Fibroblast of the aortic adventitia (primary cell): ENCODE measurements at regions not wholly inside any gene's neighbourhood (a gene's known extent, or its start where the extent isn't known, plus 50 kb on each side); places are given as distances from the start of the nearest gene placed in this dataset.
A peak's percentile ranks its signal among the peaks of the same experiment; 100 is the strongest.

Experiments
- DNase-seq: peaks from one replicate; pipeline ENCODE4 v3.0.0-alpha.2; 2010; ENCODE audit warnings: low read depth
- H3K4me3 ChIP-seq: 2 replicates; pipeline ENCODE4 v1.5.1; 2011; ENCODE audit warnings: low read depth, mild to moderate bottlenecking, control low read depth, low read length, moderate library complexity
- TF ChIP-seq, protein P1 (sequence below): IDR thresholded peaks from 2 replicates; pipeline ENCODE4 v1.5.1; 2011; ENCODE audit warnings: mild to moderate bottlenecking, low read length, control low read depth, inconsistent platforms; ENCODE audit not compliant: insufficient read depth

DNA sequence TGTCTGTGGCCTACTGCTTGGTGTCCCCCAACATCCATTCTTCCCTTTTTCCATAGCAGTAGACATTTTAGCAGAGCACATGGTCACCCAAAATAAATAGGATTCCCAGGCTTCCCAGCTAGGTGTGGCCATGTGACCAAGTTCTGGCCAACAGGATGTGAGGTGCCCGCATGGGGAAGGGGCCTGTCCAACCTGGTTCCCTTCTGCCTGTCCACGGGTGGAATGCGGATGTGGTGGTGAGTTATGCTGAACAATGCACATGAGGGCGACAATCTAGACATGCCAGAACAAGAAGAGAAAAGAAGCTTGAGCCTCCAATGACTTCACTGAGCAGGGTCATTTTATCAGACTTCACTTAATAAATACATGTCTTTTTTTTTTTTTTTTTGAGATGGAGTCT, 77.6 kb upstream of the DLG1 start:
- DNase-seq, result no peak
- no peak overlapping the region for H3K4me3 ChIP-seq
- TF ChIP-seq, protein P1, sequence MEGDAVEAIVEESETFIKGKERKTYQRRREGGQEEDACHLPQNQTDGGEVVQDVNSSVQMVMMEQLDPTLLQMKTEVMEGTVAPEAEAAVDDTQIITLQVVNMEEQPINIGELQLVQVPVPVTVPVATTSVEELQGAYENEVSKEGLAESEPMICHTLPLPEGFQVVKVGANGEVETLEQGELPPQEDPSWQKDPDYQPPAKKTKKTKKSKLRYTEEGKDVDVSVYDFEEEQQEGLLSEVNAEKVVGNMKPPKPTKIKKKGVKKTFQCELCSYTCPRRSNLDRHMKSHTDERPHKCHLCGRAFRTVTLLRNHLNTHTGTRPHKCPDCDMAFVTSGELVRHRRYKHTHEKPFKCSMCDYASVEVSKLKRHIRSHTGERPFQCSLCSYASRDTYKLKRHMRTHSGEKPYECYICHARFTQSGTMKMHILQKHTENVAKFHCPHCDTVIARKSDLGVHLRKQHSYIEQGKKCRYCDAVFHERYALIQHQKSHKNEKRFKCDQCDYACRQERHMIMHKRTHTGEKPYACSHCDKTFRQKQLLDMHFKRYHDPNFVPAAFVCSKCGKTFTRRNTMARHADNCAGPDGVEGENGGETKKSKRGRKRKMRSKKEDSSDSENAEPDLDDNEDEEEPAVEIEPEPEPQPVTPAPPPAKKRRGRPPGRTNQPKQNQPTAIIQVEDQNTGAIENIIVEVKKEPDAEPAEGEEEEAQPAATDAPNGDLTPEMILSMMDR, result no peak

GRCh38 chr3:197375001-197375441, 76.6 kb upstream of the DLG1 start:
- no peak overlapping the region for H3K4me3 ChIP-seq
- no peak for DNase-seq
- TF ChIP-seq, protein P1, result no peak

DNA sequence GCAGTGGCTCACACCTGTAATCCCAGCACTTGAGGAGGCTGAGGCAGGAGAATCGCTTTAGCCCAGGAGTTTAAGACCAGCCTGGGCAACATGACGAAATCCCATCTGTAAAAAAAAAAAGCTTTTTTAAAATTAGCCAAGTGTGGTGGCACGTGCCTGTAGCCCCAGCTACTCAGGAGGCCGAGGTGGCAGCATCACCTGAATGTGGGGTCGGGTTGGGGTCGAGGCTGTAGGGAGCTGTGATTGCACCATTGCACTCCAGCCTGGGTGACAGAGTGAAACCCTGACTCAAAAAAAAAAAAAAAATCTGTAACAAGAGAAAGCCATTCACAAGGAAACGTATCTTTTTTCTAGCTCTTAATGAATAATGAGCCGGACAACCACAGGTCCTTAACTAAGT, 74.7 kb upstream of the DLG1 start:
- no peak for DNase-seq
- no peak overlapping the region for H3K4me3 ChIP-seq
- TF ChIP-seq, protein P1, result no peak

DNA sequence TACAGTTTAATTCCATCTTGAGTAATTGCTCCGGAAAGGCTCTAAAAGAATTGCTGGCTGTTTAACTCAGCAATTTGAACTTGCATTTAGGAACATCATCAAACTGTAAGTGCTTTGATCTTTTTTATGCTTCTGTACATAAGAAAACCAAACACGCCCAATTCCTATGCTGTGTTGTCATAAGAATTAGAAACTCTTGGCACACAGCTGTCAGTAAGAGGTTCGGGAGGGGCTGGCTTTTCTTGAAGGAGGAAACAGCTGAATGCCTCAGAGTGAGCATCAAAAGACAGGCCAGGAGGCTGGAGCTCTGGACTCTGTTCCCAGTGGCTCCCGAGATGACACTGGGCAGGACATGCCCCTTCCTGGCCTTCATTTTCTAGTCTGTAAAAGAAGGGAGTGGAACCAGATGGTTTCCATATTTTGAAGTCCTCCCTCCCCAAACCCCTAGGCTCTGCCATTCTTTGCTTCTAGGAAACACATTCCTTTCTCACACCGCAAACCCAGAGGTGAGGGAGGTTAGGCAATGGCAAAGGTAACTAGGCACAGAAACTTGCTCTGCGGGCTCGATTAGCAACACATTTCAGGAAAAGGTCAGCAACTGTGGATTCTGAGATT, 73.7 kb upstream of the DLG1 start:
- TF ChIP-seq, protein P1, result no peak
- H3K4me3 ChIP-seq, result no peak overlapping the region
- DNase-seq, result peak; percentile 76

GRCh38 chr3:197371591-197372046, 73.2 kb upstream of the DLG1 start:
- no peak for DNase-seq
- H3K4me3 ChIP-seq, result no peak overlapping the region
- TF ChIP-seq, protein P1, result no peak

GRCh38 chr3:197369545-197369944, 71.1 kb upstream of the DLG1 start:
- TF ChIP-seq, protein P1, result no peak
- no peak for DNase-seq
- H3K4me3 ChIP-seq, result no peak overlapping the region

GRCh38 chr3:197368821-197369220, 70.4 kb upstream of the DLG1 start:
- DNase-seq, result no peak
- H3K4me3 ChIP-seq, result no peak overlapping the region
- TF ChIP-seq, protein P1, result no peak
